ENCODE measurements at regions not wholly inside any gene's neighbourhood (a gene's known extent, or its start where the extent isn't known, plus 50 kb on each side); places are given as distances from the start of the nearest gene placed in this dataset.

DNA sequence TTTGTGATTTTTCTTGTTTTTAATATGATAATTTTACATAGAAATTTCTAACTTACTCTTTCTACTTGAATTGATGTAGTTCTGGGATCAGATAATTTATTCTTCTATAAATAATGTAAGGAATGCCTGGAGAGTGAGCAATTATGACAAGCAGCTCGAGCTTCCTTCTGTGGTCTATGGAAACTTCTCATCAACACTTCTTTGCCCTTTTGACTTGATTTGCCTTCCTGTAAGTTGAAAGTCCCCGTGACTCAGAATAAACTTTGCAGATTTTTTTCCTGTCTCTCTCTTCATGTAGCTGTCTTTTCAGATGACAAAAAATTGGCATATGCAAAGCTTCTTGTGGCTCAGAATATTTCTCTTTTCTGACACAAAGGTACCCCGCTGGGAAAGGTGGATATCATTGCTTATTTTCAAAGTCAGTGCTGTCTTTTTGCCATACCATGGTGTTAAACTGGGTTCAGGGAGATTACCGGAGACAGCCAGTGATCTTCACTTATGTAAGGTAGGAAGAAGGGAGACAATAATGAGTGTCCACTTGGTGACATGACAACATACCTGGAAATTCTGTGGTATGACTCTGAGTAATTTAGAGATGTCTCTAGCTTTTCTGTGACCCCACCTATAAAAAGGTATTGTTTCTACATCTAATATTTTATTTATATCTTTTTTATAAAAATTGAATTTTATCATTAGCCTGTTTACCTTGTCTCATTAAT lies 278.6 kb upstream of the GNPDA2 start:
- Histone ChIP-seq H2AFZ (ENCODE audit: low read depth, low read length) (no peak overlapping the region), H3F3A (ENCODE audit: insufficient read depth, low read length, poor library complexity, severe bottlenecking) (no peaks in the 10 kb centered on the region), H3K9me2 (ENCODE audit: insufficient read depth, low read length) (no peaks in the 10 kb centered on the region), H3K79me2 (replicated peaks; ENCODE audit: insufficient read depth, low read length) (no peaks in the 10 kb centered on the region), H3K9me3 (ENCODE audit: low read length) (no peaks in the 10 kb centered on the region), H3K9ac (ENCODE audit: low read length) (no peak overlapping the region), H4K20me1 (ENCODE audit: insufficient read depth) (no peaks in the 10 kb centered on the region), H3K36me3 (ENCODE audit: insufficient read depth, low read length) (no peaks in the 10 kb centered on the region), H3K27me3 (ENCODE audit: insufficient read depth, low read depth, low read length) (no peaks in the 10 kb centered on the region), H3K4me3 (ENCODE audit: low read length) (no peak overlapping the region), H3K4me2 (ENCODE audit: low read length) (no peak overlapping the region), H3K27ac (ENCODE audit: low read length) (no peak overlapping the region)
- TF ChIP-seq RAD21 (conservative IDR thresholded peaks at IDR 0.05) (no peak), EP300 (conservative IDR thresholded peaks at IDR 0.05; ENCODE audit: poor library complexity, severe bottlenecking) (peak; percentile 79), POLR2AphosphoS5 (IDR thresholded peaks at IDR 0.05) (peak; percentile 31), TAF1 (IDR thresholded peaks at IDR 0.05; ENCODE audit: low read depth) (no peak)

DNA sequence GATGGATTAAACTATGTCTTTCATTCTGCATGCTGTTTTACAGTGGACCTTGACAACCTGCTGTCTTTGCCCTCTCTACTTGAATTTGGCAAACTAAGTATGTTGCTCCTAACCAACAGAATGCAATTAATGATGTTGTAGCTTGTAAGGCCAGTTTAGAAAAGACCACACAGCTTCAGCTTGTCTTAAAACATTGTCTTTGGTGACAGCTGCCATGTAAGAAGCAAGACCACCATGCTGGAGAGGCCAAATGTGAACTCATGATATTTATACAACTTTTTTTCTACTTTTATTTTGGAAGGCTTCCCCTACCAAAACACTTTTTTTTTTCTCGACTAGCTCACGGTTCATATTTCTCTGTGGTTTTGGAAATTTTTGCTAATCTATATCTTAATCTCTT lies 278.0 kb upstream of the GNPDA2 start:
- Histone ChIP-seq H3K9me2 (ENCODE audit: insufficient read depth, low read length) (no peaks in the 10 kb centered on the region), H4K20me1 (ENCODE audit: insufficient read depth) (no peaks in the 10 kb centered on the region), H3F3A (ENCODE audit: insufficient read depth, low read length, poor library complexity, severe bottlenecking) (no peaks in the 10 kb centered on the region), H3K79me2 (replicated peaks; ENCODE audit: insufficient read depth, low read length) (no peaks in the 10 kb centered on the region), H3K4me3 (ENCODE audit: low read length) (no peak overlapping the region), H3K4me2 (ENCODE audit: low read length) (no peak overlapping the region), H3K9ac (ENCODE audit: low read length) (no peak overlapping the region), H3K27me3 (ENCODE audit: insufficient read depth, low read depth, low read length) (no peaks in the 10 kb centered on the region), H2AFZ (ENCODE audit: low read depth, low read length) (no peak overlapping the region), H3K36me3 (ENCODE audit: insufficient read depth, low read length) (no peaks in the 10 kb centered on the region), H3K9me3 (ENCODE audit: low read length) (no peaks in the 10 kb centered on the region), H3K27ac (ENCODE audit: low read length) (no peak overlapping the region)
- TF ChIP-seq SMC3 (conservative IDR thresholded peaks at IDR 0.05; ENCODE audit: poor library complexity) (no peak), REST (IDR thresholded peaks at IDR 0.05; ENCODE audit: borderline replicate concordance) (no peak), RAD21 (conservative IDR thresholded peaks at IDR 0.05) (no peak), TAF1 (IDR thresholded peaks at IDR 0.05; ENCODE audit: low read depth) (no peak), EZH2 (IDR thresholded peaks at IDR 0.05; ENCODE audit: borderline replicate concordance, insufficient read depth, low read length, poor library complexity, severe bottlenecking) (no peak), POLR2AphosphoS5 (IDR thresholded peaks at IDR 0.05) (no peak), MXI1 (conservative IDR thresholded peaks at IDR 0.05; ENCODE audit: poor library complexity, severe bottlenecking) (no peak), EP300 (conservative IDR thresholded peaks at IDR 0.05; ENCODE audit: poor library complexity, severe bottlenecking) (no peak)
- TF ChIP-seq, protein P1, sequence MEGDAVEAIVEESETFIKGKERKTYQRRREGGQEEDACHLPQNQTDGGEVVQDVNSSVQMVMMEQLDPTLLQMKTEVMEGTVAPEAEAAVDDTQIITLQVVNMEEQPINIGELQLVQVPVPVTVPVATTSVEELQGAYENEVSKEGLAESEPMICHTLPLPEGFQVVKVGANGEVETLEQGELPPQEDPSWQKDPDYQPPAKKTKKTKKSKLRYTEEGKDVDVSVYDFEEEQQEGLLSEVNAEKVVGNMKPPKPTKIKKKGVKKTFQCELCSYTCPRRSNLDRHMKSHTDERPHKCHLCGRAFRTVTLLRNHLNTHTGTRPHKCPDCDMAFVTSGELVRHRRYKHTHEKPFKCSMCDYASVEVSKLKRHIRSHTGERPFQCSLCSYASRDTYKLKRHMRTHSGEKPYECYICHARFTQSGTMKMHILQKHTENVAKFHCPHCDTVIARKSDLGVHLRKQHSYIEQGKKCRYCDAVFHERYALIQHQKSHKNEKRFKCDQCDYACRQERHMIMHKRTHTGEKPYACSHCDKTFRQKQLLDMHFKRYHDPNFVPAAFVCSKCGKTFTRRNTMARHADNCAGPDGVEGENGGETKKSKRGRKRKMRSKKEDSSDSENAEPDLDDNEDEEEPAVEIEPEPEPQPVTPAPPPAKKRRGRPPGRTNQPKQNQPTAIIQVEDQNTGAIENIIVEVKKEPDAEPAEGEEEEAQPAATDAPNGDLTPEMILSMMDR (IDR thresholded peaks at IDR 0.05; ENCODE audit: poor library complexity, severe bottlenecking), result no peak
